Mucosa of rectum (tissue), 2 donors: ENCODE measurements at regions not wholly inside any gene's neighbourhood (a gene's known extent, or its start where the extent isn't known, plus 50 kb on each side); places are given as distances from the start of the nearest gene placed in this dataset.

Source experiments
- H3K27ac ChIP-seq, 2 donors: one replicate each; pipeline ENCODE4 v1.7.0; 2013; ENCODE audit warnings: inconsistent platforms in 2 of 2, low read depth in 2 of 2, low read length in 2 of 2
- H3K27me3 ChIP-seq, 2 donors: one replicate each; pipeline ENCODE4 v1.7.0; 2013; ENCODE audit warnings: low read length in 2 of 2; ENCODE audit not compliant: control insufficient read depth in 2 of 2, insufficient read depth in 2 of 2
- H3K36me3 ChIP-seq, 2 donors: one replicate each; pipeline ENCODE4 v1.7.0; 2013; ENCODE audit warnings: low read length in 2 of 2; ENCODE audit not compliant: control insufficient read depth in 2 of 2, insufficient read depth in 2 of 2
- H3K4me1 ChIP-seq, 2 donors: one replicate each; pipeline ENCODE4 v1.7.0; 2013; ENCODE audit warnings: low read length in 2 of 2, mild to moderate bottlenecking in 1 of 2; ENCODE audit not compliant: control insufficient read depth in 2 of 2, insufficient read depth in 2 of 2
- H3K4me3 ChIP-seq, 2 donors: one replicate each; pipeline ENCODE4 v1.7.0; 2013; ENCODE audit warnings: low read length in 2 of 2
- H3K9ac ChIP-seq, 2 donors: one replicate each; pipeline ENCODE4 v1.7.0; 2013; ENCODE audit warnings: low read length in 2 of 2, low read depth in 1 of 2, mild to moderate bottlenecking in 1 of 2
- H3K9me3 ChIP-seq, 2 donors: one replicate each; pipeline ENCODE4 v1.7.0; 2013; ENCODE audit warnings: low read length in 2 of 2; ENCODE audit not compliant: control insufficient read depth in 2 of 2
- donor health status: healthy.
- donor health status: Normal muscosa, but diverticular disease.

- no peak overlapping the region for H3K27ac ChIP-seq
- H3K27me3 ChIP-seq: no peaks in the 10 kb centered on the region
- no peaks in the 10 kb centered on the region for H3K9me3 ChIP-seq
- H3K4me1 ChIP-seq: no peaks in the 10 kb centered on the region
- H3K9ac ChIP-seq: no peak overlapping the region
- no peaks in the 10 kb centered on the region for H3K36me3 ChIP-seq
- no peak overlapping the region for H3K4me3 ChIP-seq
Observed at GRCh38 chr2:147133286-147133908, 711.4 kb upstream of the ACVR2A start.

GRCh38 chr2:147125145-147125544 is 719.7 kb upstream of the ACVR2A start:
- Histone ChIP-seq H3K4me1 (no peaks in the 10 kb centered on the region), H3K36me3 (no peaks in the 10 kb centered on the region), H3K9ac (no peak overlapping the region), H3K4me3 (no peak overlapping the region), H3K27me3 (no peaks in the 10 kb centered on the region), H3K27ac (no peak overlapping the region), H3K9me3 (no peaks in the 10 kb centered on the region)

- H3K36me3 ChIP-seq: no peaks in the 10 kb centered on the region
- no peaks in the 10 kb centered on the region for H3K9me3 ChIP-seq
- no peak overlapping the region for H3K4me3 ChIP-seq
- no peaks in the 10 kb centered on the region for H3K27me3 ChIP-seq
- no peaks in the 10 kb centered on the region for H3K4me1 ChIP-seq
- no peak overlapping the region for H3K9ac ChIP-seq
- no peak overlapping the region for H3K27ac ChIP-seq
Observed at GRCh38 chr2:147122944-147123343, 721.9 kb upstream of the ACVR2A start.

GRCh38 chr2:147110962-147111361 is 733.9 kb upstream of the ACVR2A start:
- Histone ChIP-seq H3K9ac (no peak overlapping the region), H3K27ac (no peak overlapping the region), H3K27me3 (no peaks in the 10 kb centered on the region), H3K36me3 (no peaks in the 10 kb centered on the region), H3K4me3 (no peak overlapping the region), H3K9me3 (no peaks in the 10 kb centered on the region), H3K4me1 (no peaks in the 10 kb centered on the region)

- Histone ChIP-seq H3K9me3 (no peaks in the 10 kb centered on the region), H3K4me3 (no peak overlapping the region), H3K27ac (no peak overlapping the region), H3K36me3 (no peaks in the 10 kb centered on the region), H3K4me1 (no peaks in the 10 kb centered on the region), H3K9ac (no peak overlapping the region), H3K27me3 (no peaks in the 10 kb centered on the region)
Observed at GRCh38 chr2:147110317-147110716, 734.5 kb upstream of the ACVR2A start.

GRCh38 chr2:147109291-147109690 is 735.5 kb upstream of the ACVR2A start:
- Histone ChIP-seq H3K27me3 (no peaks in the 10 kb centered on the region), H3K4me1 (no peaks in the 10 kb centered on the region), H3K36me3 (no peaks in the 10 kb centered on the region), H3K27ac (no peak overlapping the region), H3K9ac (no peak overlapping the region), H3K9me3 (no peaks in the 10 kb centered on the region), H3K4me3 (no peak overlapping the region)

GRCh38 chr2:147108548-147108947 is 736.3 kb upstream of the ACVR2A start:
- no peaks in the 10 kb centered on the region for H3K9me3 ChIP-seq

GRCh38 chr2:147101941-147102790 is 742.7 kb upstream of the ACVR2A start:
- H3K27ac ChIP-seq: no peak overlapping the region
- no peak overlapping the region for H3K4me3 ChIP-seq
- no peak overlapping the region for H3K9ac ChIP-seq
- H3K9me3 ChIP-seq: no peaks in the 10 kb centered on the region
- no peaks in the 10 kb centered on the region for H3K27me3 ChIP-seq
- H3K4me1 ChIP-seq: no peaks in the 10 kb centered on the region
- no peaks in the 10 kb centered on the region for H3K36me3 ChIP-seq

More at GRCh38 chr2:147108548-147108947, 736.3 kb upstream of the ACVR2A start:
- Histone ChIP-seq H3K27ac (no peak overlapping the region), H3K27me3 (no peaks in the 10 kb centered on the region), H3K4me3 (no peak overlapping the region), H3K9ac (no peak overlapping the region), H3K4me1 (no peaks in the 10 kb centered on the region), H3K36me3 (no peaks in the 10 kb centered on the region)

- Histone ChIP-seq H3K9ac (no peak overlapping the region), H3K27ac (no peak overlapping the region), H3K4me3 (no peak overlapping the region), H3K4me1 (no peaks in the 10 kb centered on the region), H3K36me3 (no peaks in the 10 kb centered on the region), H3K27me3 (no peaks in the 10 kb centered on the region), H3K9me3 (no peaks in the 10 kb centered on the region)
Observed at GRCh38 chr2:147100406-147101035, 744.3 kb upstream of the ACVR2A start.

GRCh38 chr2:147099845-147100244 is 745.0 kb upstream of the ACVR2A start:
- Histone ChIP-seq H3K27ac (no peak overlapping the region), H3K9me3 (no peaks in the 10 kb centered on the region), H3K4me1 (no peaks in the 10 kb centered on the region), H3K9ac (no peak overlapping the region), H3K27me3 (no peaks in the 10 kb centered on the region), H3K36me3 (no peaks in the 10 kb centered on the region), H3K4me3 (no peak overlapping the region)
